ENCODE measurements at regions not wholly inside any gene's neighbourhood (a gene's known extent, or its start where the extent isn't known, plus 50 kb on each side); places are given as distances from the start of the nearest gene placed in this dataset.

- TF ChIP-seq CTCF (conservative IDR thresholded peaks at IDR 0.05; ENCODE audit: low read length) (no peak), EZH2phosphoT487 (IDR thresholded peaks at IDR 0.05; ENCODE audit: borderline replicate concordance, low read depth, low read length) (no peak)
Observed at GRCh38 chr6:74805916-74806696, 399.7 kb downstream of the COL12A1 start.
